Esophagus (tissue), 2 donors: ENCODE measurements at regions not wholly inside any gene's neighbourhood (a gene's known extent, or its start where the extent isn't known, plus 50 kb on each side); places are given as distances from the start of the nearest gene placed in this dataset.

ENCODE experiments used
- H3K27ac ChIP-seq, 2 donors: one replicate each; pipeline ENCODE4 v1.5.1; 2013; ENCODE audit warnings: low read depth in 2 of 2, mild to moderate bottlenecking in 2 of 2, inconsistent platforms in 1 of 2, low read length in 1 of 2, moderate library complexity in 1 of 2
- H3K27me3 ChIP-seq, 2 donors: one replicate each; pipeline ENCODE4 v1.6.1; 2013; ENCODE audit warnings: low read length in 2 of 2, control low read depth in 1 of 2, mild to moderate bottlenecking in 1 of 2; ENCODE audit not compliant: insufficient read depth in 2 of 2, control insufficient read depth in 1 of 2
- H3K36me3 ChIP-seq, 2 donors: one replicate each; pipeline ENCODE4 v1.6.1; 2013; ENCODE audit warnings: low read length in 1 of 2; ENCODE audit not compliant: control insufficient read depth in 2 of 2, insufficient read depth in 2 of 2
- H3K4me1 ChIP-seq, 2 donors: one replicate each; pipeline ENCODE4 v1.6.1; 2013; ENCODE audit warnings: low read length in 1 of 2; ENCODE audit not compliant: control insufficient read depth in 2 of 2, insufficient read depth in 2 of 2
- H3K4me3 ChIP-seq, 2 donors: one replicate each; pipeline ENCODE4 v1.5.1; 2013; ENCODE audit warnings: low read length in 2 of 2, mild to moderate bottlenecking in 2 of 2, low read depth in 1 of 2, moderate library complexity in 1 of 2
- H3K9me3 ChIP-seq, 2 donors: one replicate each; pipeline ENCODE4 v1.6.1; 2013; ENCODE audit warnings: mild to moderate bottlenecking in 2 of 2, low read depth in 1 of 2, low read length in 1 of 2, moderate library complexity in 1 of 2; ENCODE audit not compliant: control insufficient read depth in 2 of 2, insufficient read depth in 1 of 2
- WGBS, 2 donors: extraction: QIAGEN DNeasy Blood & Tissue Kit; methylation state at CpG; one replicate each; pipeline ENCODE4 v1.1.7; 2013; 5-methylcytosine and 5-hydroxymethylcytosine counted together
- donor health status: healthy with polysubstance abuse.
- donor health status: Bipolar disorder and iron deficiency.

DNA sequence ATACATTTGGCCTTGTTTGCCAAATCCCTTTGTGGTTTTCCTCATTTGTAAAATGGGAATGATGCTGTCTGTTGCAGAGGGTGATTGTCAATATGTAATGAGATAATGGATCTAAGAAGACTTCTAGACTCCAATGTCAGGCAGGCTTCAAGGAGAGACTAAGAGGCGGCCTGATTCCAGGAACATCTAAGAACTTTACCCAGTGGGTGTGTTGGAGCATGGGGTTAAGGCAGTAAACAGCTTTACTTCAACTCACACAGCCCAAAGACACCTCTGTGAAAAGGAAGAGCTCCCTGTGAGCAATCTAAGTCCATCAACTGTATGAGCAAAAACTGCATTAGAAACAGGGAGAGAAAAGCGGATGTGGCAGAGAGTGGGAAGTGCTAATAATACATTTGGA is 560.6 kb downstream of the PDCD6IP start:
- no peaks in the 10 kb centered on the region for H3K9me3 ChIP-seq
- H3K36me3 ChIP-seq, result no peaks in the 10 kb centered on the region
- 82 to 91% methylated on average over 2 of the region's 2 CpGs for WGBS, 2 donors
- peaks cover 3 to 5% of the 10 kb centered on the region in 2 donors for H3K4me1 ChIP-seq
- H3K27me3 ChIP-seq, result no peaks in the 10 kb centered on the region
- no peak overlapping the region for H3K27ac ChIP-seq
- no peak overlapping the region for H3K4me3 ChIP-seq

DNA sequence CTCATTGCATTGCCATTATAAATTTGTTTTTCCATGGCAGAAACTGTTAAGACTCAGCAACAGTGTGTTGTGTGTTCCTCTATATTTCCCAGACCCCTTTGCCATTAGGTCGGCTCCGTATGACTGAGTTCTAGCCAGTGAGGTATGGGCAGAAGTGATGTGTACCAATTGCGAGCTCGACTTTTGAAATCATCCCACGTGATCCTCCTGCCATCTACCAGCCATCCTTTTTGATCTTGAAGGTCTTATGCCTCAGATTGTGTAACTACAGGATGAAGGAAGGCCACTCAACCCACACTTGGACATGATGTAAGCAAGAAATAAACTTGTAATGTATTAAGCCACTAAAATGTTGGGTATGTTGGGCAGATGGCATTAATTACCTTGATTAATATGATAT is 562.3 kb downstream of the PDCD6IP start:
- 87 to 90% methylated on average over 5 of the region's 5 CpGs for WGBS, 2 donors
- H3K36me3 ChIP-seq, result no peaks in the 10 kb centered on the region

DNA sequence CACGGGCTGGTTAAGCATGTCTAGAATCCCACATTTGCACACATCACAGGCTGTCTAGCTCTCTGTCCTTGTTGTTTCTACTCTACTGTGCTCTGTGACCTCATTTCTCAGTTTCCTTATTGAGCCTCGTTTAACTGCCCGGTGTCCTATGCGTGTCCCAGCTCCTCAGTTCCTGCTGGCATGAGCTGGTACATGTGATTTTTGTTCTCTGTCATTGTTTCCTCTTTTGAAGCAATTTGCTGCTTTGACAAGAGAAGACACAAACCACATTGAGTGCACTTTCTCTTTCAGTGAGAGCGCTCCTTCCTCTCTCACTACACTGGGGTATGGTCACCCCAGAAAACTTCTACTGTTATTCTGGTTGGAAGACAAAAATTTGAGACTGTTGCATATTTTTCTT is 563.5 kb downstream of the PDCD6IP start:
- H3K4me1 ChIP-seq, result peaks cover 3 to 5% of the 10 kb centered on the region in 2 donors
- H3K36me3 ChIP-seq, result no peaks in the 10 kb centered on the region
- no peak overlapping the region for H3K4me3 ChIP-seq
- H3K27ac ChIP-seq, result no peak overlapping the region
- no peaks in the 10 kb centered on the region for H3K27me3 ChIP-seq
- 49 to 62% methylated on average over 5 of the region's 5 CpGs for WGBS, 2 donors
- H3K9me3 ChIP-seq, result no peaks in the 10 kb centered on the region

More for the DNA sequence above, 562.3 kb downstream of the PDCD6IP start:
- no peak overlapping the region for H3K27ac ChIP-seq
- H3K9me3 ChIP-seq, result no peaks in the 10 kb centered on the region
- peaks cover 3 to 5% of the 10 kb centered on the region in 2 donors for H3K4me1 ChIP-seq
- no peaks in the 10 kb centered on the region for H3K27me3 ChIP-seq
- H3K4me3 ChIP-seq, result no peak overlapping the region

DNA sequence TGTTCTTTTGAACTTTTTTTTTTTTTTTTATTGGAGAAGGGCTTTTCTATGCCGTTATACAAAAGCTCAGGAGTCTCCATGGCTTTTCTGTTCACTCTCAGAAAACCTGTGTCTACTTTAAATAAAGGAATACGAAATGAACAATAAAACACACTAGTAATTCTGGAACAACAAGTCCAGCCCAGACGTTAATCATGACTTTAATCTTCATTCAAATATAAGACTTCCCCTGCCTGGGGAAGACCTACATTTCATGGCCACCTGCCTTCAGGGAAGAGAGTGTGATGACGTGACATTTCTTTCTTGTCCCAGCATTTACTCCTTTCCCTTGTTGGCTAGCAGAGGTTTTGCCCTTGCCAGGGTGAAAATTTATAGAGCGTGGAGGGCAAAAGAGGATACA is 564.5 kb downstream of the PDCD6IP start:
- Histone ChIP-seq H3K36me3 (no peaks in the 10 kb centered on the region), H3K9me3 (no peaks in the 10 kb centered on the region), H3K27me3 (no peaks in the 10 kb centered on the region), H3K4me1 (no peaks in the 10 kb centered on the region), H3K27ac (no peak overlapping the region), H3K4me3 (no peak overlapping the region)
- 48 to 56% methylated on average over 5 of the region's 5 CpGs for WGBS, 2 donors

DNA sequence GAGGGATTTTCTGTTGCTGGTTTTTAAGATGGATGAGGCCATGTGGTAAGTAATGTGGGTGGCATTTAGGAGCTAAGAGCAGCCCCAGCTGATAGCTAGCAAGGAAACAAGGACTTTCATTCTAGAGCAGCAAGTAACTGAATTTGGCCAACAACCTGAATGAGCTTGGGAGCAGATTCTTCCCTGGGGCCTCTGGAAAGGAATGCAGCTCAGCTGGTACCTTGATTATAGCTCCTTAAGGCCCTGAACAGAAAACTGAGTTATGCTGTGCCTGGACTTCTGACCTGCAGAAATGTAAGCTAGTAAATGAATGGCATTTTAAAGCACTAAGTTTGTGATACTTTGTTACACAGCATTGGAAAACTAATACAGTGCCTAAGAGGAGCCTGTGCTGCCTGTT is 565.5 kb downstream of the PDCD6IP start:
- Histone ChIP-seq H3K27ac (peak overlapping the region in 1 of 2 donors; percentile 2), H3K27me3 (no peaks in the 10 kb centered on the region), H3K9me3 (no peaks in the 10 kb centered on the region), H3K36me3 (no peaks in the 10 kb centered on the region), H3K4me1 (no peaks in the 10 kb centered on the region), H3K4me3 (no peak overlapping the region)

DNA sequence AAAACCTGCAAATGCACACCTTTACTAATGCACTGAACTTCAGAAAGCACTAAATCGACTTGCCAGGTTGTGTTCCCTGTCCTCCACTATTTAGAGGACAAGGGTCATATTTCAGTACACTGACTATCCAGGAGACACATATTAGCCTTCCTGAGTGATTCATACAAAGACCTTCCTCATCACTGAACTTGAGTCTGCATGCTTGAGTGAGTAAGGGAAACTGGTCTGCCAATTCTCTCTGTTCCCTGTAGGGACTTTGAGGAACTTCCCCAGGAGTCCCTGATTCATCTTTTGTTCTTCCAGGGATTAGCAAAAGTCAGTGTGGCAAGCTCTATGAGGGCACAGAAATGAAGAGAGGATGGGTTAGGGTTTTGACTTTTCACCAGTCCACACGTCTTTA is 565.9 kb downstream of the PDCD6IP start:
- no peaks in the 10 kb centered on the region for H3K27me3 ChIP-seq
- WGBS, 2 donors, result 35 to 49% methylated on average over 2 of the region's 2 CpGs
- H3K4me1 ChIP-seq, result no peaks in the 10 kb centered on the region
- H3K4me3 ChIP-seq, result no peak overlapping the region
- no peaks in the 10 kb centered on the region for H3K9me3 ChIP-seq
- peak overlapping the region in 1 of 2 donors; percentile 2 for H3K27ac ChIP-seq
- no peaks in the 10 kb centered on the region for H3K36me3 ChIP-seq

DNA sequence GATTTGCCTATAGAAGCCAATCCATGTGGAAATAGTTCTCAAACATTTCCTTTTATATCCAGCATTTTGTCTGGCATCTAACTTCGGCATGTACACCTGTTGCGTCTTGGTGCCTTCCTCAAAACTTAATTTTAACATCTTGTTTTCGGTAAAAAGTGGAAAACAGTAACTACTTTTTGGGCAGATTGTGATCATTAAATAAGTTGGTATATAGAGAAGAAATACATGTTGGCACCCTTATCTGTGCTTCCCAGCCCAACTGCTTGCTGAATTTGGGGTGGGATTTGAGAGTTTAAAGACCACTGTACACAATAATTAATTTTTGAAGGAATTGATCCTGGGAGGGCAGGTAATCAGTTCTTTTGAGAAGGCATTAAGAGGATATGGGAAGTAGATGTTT is 566.8 kb downstream of the PDCD6IP start:
- no peaks in the 10 kb centered on the region for H3K4me1 ChIP-seq
- H3K27me3 ChIP-seq, result no peaks in the 10 kb centered on the region
- no peak overlapping the region for H3K4me3 ChIP-seq
- no peaks in the 10 kb centered on the region for H3K9me3 ChIP-seq
- WGBS, 2 donors, result 93 to 94% methylated on average over 3 of the region's 3 CpGs
- no peaks in the 10 kb centered on the region for H3K36me3 ChIP-seq
- H3K27ac ChIP-seq, result no peak overlapping the region

DNA sequence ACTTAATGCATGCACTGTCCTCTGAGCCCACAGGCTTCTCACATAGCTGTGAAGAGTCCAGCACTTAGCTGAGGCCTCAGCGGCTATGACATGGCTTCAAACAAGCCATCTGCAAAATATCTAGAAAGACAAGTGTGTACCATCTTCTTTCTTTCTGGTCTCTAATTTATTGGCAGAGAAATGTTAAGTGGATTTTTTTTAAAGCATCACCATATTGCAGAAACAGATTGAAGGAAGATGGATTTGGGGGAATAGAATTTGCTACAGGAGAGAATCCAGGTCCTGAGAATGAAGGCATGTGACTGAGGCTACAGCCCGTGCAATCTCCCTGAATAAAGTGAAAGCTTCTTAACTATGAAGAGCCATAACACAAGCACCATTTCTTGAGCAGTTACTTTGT is 567.3 kb downstream of the PDCD6IP start:
- H3K27ac ChIP-seq, result no peak overlapping the region
- 80 to 89% methylated on average over 2 of the region's 2 CpGs for WGBS, 2 donors
- H3K9me3 ChIP-seq, result no peaks in the 10 kb centered on the region
- H3K36me3 ChIP-seq, result no peaks in the 10 kb centered on the region
- H3K27me3 ChIP-seq, result no peaks in the 10 kb centered on the region
- H3K4me1 ChIP-seq, result no peaks in the 10 kb centered on the region
- H3K4me3 ChIP-seq, result no peak overlapping the region

DNA sequence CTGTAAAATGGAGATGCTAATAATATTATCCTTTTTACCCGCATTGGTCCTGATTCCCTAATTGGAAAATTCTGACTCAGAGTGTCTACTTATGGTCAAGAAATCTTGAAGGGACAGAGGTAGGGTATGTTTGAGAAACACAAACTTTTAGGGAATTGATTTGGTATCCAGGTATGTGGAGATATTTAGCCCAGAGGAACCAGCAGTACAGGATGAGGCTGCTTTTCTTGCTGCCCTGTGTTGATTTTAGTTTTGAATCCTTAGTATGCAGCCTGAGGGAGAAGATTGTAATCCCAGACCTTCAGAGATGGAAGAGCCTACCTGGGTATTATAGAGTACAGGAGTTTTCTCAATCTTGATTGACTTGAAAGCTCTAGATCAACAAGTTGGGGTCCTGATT is 569.1 kb downstream of the PDCD6IP start:
- 94 to 96% methylated on average over 1 of the region's 1 CpG for WGBS, 2 donors
- Histone ChIP-seq H3K4me1 (no peaks in the 10 kb centered on the region), H3K36me3 (no peaks in the 10 kb centered on the region), H3K27ac (no peak overlapping the region), H3K4me3 (no peak overlapping the region), H3K9me3 (no peaks in the 10 kb centered on the region), H3K27me3 (no peaks in the 10 kb centered on the region)

DNA sequence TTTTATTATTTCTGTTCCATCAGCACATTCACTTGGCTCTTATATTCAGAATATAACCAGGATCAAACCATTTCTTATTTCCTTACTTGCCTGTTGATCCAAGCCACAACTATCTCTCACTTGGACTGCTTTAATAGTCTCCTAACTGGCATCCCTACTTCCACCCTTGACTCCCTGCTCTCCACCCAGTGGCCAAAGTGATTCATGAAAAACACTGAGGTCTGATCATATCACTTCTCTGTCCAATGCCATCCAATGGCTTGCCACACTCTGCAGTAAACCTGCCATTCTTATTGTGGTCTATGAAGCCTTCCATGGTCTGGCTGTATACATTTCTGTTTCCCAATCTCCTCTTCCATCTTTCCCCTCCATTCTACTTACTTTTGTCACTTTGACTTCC is 576.1 kb downstream of the PDCD6IP start:
- peaks cover 0 to 3% of the 10 kb centered on the region in 2 donors for H3K4me1 ChIP-seq
- no peak overlapping the region for H3K27ac ChIP-seq
- H3K27me3 ChIP-seq, result no peaks in the 10 kb centered on the region
- H3K9me3 ChIP-seq, result no peaks in the 10 kb centered on the region
- no peak overlapping the region for H3K4me3 ChIP-seq
- no peaks in the 10 kb centered on the region for H3K36me3 ChIP-seq
